GM12873 (cell line): ENCODE measurements at regions not wholly inside any gene's neighbourhood (a gene's known extent, or its start where the extent isn't known, plus 50 kb on each side); places are given as distances from the start of the nearest gene placed in this dataset.

ENCODE experiments used
- CTCF ChIP-seq: IDR thresholded peaks from 2 replicates; pipeline ENCODE4 v1.5.1; 2012; ENCODE audit warnings: low read depth, mild to moderate bottlenecking, moderate library complexity, low read length, control low read depth; ENCODE audit not compliant: insufficient read depth; ENCODE audit errors: missing control alignments

GRCh38 chr2:117123362-117123761 lies 691.1 kb upstream of the DDX18 start:
- no peak for TF ChIP-seq CTCF

GRCh38 chr2:117126656-117127055 lies 687.8 kb upstream of the DDX18 start:
- TF ChIP-seq CTCF = no peak

GRCh38 chr2:117127680-117128079 lies 686.8 kb upstream of the DDX18 start:
- no peak for TF ChIP-seq CTCF

- no peak for TF ChIP-seq CTCF
Observed at GRCh38 chr2:117128461-117128860, 686.0 kb upstream of the DDX18 start.

- TF ChIP-seq CTCF = no peak
Observed at GRCh38 chr2:117137371-117137770, 677.1 kb upstream of the DDX18 start.

GRCh38 chr2:117169036-117169765 lies 645.3 kb upstream of the DDX18 start:
- no peak for TF ChIP-seq CTCF

GRCh38 chr2:117170897-117171296 lies 643.6 kb upstream of the DDX18 start:
- no peak for TF ChIP-seq CTCF
